ENCODE measurements at regions not wholly inside any gene's neighbourhood (a gene's known extent, or its start where the extent isn't known, plus 50 kb on each side); places are given as distances from the start of the nearest gene placed in this dataset.

DNA sequence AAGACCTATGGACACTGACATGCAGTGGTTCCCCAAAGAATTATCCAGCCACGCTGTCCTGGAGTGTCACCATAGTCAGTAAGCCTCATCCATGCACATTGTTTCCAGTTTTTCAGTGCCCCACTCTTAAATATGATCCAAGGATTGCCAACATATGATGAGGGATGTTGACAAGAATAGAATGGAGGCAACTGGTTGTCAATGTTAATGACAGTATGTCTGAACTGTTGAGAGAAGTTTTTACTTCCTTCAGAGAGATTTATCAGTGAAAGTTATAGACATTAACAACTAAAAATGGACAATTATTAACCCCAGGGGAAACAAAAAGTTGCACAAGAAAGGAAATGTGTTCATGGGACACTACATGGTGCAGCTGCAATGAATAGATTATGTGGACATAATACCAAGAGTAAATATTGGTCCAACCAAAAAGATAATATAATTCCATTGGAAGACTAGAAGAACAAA lies 69.9 kb downstream of the CYP26B1 start (continued):
- TF ChIP-seq MIER3 (CRISPR knock-in tag; IDR thresholded peaks at IDR 0.05; ENCODE audit: borderline replicate concordance) (peak; percentile 93; the same call in 1 of the 2 replicates), FOXJ3 (CRISPR knock-in tag; IDR thresholded peaks at IDR 0.05; ENCODE audit: borderline replicate concordance) (peak; percentile 99), PHF5A (CRISPR knock-in tag; IDR thresholded peaks at IDR 0.05; ENCODE audit: low read depth, unreplicated experiment) (peak; percentile 89), SP140L (CRISPR knock-in tag; IDR thresholded peaks at IDR 0.05; ENCODE audit: borderline replicate concordance) (peak; percentile 81; the same call in 1 of the 2 replicates), RFXANK (CRISPR knock-in tag; IDR thresholded peaks at IDR 0.05) (peak; percentile 31; the same call in 1 of the 2 replicates), WIZ (CRISPR knock-in tag; IDR thresholded peaks at IDR 0.05) (peak; percentile 62; the same call in 1 of the 2 replicates), ATAD3A (CRISPR knock-in tag; IDR thresholded peaks at IDR 0.05) (no peak), ZMYM3 (CRISPR knock-in tag; IDR thresholded peaks at IDR 0.05) (no peak), SIX1 (CRISPR knock-in tag; IDR thresholded peaks at IDR 0.05; ENCODE audit: borderline replicate concordance) (peak; percentile 95), NFIB (CRISPR knock-in tag; IDR thresholded peaks at IDR 0.05; ENCODE audit: borderline replicate concordance) (no peak), GTF3A (CRISPR knock-in tag; conservative IDR thresholded peaks at IDR 0.05) (no peak)
- TF ChIP-seq, protein P1, sequence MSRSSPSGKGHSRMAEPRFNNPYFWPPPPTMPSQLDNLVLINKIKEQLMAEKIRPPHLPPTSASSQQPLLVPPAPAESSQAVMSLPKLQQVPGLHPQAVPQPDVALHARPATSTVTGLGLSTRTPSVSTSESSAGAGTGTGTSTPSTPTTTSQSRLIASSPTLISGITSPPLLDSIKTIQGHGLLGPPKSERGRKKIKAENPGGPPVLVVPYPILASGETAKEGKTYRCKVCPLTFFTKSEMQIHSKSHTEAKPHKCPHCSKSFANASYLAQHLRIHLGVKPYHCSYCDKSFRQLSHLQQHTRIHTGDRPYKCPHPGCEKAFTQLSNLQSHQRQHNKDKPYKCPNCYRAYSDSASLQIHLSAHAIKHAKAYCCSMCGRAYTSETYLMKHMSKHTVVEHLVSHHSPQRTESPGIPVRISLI (CRISPR knock-in tag; IDR thresholded peaks at IDR 0.05; ENCODE audit: borderline replicate concordance) = peak; percentile 34; the same call in 1 of the 2 replicates
- TF ChIP-seq, protein P2, sequence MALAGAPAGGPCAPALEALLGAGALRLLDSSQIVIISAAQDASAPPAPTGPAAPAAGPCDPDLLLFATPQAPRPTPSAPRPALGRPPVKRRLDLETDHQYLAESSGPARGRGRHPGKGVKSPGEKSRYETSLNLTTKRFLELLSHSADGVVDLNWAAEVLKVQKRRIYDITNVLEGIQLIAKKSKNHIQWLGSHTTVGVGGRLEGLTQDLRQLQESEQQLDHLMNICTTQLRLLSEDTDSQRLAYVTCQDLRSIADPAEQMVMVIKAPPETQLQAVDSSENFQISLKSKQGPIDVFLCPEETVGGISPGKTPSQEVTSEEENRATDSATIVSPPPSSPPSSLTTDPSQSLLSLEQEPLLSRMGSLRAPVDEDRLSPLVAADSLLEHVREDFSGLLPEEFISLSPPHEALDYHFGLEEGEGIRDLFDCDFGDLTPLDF (CRISPR knock-in tag; IDR thresholded peaks at IDR 0.05) = no peak
- TF ChIP-seq, protein P3, sequence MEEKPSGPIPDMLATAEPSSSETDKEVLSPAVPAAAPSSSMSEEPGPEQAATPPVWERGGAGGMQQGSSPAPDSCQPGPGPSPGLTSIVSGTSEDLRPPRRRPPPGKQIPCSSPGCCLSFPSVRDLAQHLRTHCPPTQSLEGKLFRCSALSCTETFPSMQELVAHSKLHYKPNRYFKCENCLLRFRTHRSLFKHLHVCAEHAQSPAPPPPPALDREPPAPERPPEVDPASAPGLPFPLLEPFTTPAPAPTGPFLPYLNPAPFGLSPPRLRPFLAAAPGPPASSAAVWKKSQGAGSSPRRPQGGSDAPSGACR (CRISPR knock-in tag; IDR thresholded peaks at IDR 0.05) = peak; percentile 89
- TF ChIP-seq, protein P4, sequence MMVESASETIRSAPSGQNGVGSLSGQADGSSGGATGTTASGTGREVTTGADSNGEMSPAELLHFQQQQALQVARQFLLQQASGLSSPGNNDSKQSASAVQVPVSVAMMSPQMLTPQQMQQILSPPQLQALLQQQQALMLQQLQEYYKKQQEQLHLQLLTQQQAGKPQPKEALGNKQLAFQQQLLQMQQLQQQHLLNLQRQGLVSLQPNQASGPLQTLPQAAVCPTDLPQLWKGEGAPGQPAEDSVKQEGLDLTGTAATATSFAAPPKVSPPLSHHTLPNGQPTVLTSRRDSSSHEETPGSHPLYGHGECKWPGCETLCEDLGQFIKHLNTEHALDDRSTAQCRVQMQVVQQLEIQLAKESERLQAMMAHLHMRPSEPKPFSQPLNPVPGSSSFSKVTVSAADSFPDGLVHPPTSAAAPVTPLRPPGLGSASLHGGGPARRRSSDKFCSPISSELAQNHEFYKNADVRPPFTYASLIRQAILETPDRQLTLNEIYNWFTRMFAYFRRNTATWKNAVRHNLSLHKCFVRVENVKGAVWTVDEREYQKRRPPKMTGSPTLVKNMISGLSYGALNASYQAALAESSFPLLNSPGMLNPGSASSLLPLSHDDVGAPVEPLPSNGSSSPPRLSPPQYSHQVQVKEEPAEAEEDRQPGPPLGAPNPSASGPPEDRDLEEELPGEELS (CRISPR knock-in tag; IDR thresholded peaks at IDR 0.05) = peak; percentile 94
- TF ChIP-seq, protein P5, sequence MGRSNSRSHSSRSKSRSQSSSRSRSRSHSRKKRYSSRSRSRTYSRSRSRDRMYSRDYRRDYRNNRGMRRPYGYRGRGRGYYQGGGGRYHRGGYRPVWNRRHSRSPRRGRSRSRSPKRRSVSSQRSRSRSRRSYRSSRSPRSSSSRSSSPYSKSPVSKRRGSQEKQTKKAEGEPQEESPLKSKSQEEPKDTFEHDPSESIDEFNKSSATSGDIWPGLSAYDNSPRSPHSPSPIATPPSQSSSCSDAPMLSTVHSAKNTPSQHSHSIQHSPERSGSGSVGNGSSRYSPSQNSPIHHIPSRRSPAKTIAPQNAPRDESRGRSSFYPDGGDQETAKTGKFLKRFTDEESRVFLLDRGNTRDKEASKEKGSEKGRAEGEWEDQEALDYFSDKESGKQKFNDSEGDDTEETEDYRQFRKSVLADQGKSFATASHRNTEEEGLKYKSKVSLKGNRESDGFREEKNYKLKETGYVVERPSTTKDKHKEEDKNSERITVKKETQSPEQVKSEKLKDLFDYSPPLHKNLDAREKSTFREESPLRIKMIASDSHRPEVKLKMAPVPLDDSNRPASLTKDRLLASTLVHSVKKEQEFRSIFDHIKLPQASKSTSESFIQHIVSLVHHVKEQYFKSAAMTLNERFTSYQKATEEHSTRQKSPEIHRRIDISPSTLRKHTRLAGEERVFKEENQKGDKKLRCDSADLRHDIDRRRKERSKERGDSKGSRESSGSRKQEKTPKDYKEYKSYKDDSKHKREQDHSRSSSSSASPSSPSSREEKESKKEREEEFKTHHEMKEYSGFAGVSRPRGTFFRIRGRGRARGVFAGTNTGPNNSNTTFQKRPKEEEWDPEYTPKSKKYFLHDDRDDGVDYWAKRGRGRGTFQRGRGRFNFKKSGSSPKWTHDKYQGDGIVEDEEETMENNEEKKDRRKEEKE (IDR thresholded peaks at IDR 0.05) = no peak
- TF ChIP-seq, protein P6, sequence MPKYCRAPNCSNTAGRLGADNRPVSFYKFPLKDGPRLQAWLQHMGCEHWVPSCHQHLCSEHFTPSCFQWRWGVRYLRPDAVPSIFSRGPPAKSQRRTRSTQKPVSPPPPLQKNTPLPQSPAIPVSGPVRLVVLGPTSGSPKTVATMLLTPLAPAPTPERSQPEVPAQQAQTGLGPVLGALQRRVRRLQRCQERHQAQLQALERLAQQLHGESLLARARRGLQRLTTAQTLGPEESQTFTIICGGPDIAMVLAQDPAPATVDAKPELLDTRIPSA (CRISPR knock-in tag; IDR thresholded peaks at IDR 0.05; ENCODE audit: borderline replicate concordance) = no peak

Data from HepG2 (cell line).